Stomach (tissue), 8 donors: ENCODE measurements at regions not wholly inside any gene's neighbourhood (a gene's known extent, or its start where the extent isn't known, plus 50 kb on each side); places are given as distances from the start of the nearest gene placed in this dataset.

Experiments
- DNase-seq, 2 donors: peaks; one replicate each; pipeline versions ENCODE4 v3.0.0 to v3.0.0-alpha.2; 2013 to 2019
- H3K27ac ChIP-seq, 5 donors: fragments of 200-600 bp in 4 of 5; sonication (generic) in 4 of 5; one replicate each; pipeline ENCODE4 v1.5.1; 2013 to 2019; ENCODE audit warnings: mild to moderate bottlenecking in 1 of 5, moderate library complexity in 1 of 5
- H3K27me3 ChIP-seq, 3 donors: fragments of 200-600 bp; sonication (generic); one replicate each; pipeline ENCODE4 v1.5.1; 2017 to 2019; ENCODE audit warnings: mixed run types in 1 of 3
- H3K36me3 ChIP-seq, 4 donors: fragments of 200-600 bp; sonication (generic); 1 replicate in 3 of 4; 2 replicates in 1 of 4; pipeline ENCODE4 v1.5.1; 2016 to 2019
- H3K4me1 ChIP-seq, 4 donors: fragments of 200-600 bp; sonication (generic); one replicate each; pipeline ENCODE4 v1.5.1; 2016 to 2019
- H3K4me3 ChIP-seq, 4 donors: fragments of 200-600 bp; sonication (generic) in 3 of 4; one replicate each; pipeline ENCODE4 v1.5.1; 2016 to 2019; ENCODE audit warnings: mild to moderate bottlenecking in 1 of 4
- H3K9me3 ChIP-seq, 4 donors: fragments of 200-600 bp; sonication (generic); one replicate each; pipeline ENCODE4 v1.5.1; 2016 to 2019
- EP300 ChIP-seq: sonication (generic); formaldehyde crosslinking; IDR thresholded peaks from one replicate; pipeline ENCODE4 v1.6.1; 2017; ENCODE audit warnings: antibody characterized with exemption
- POLR2A ChIP-seq, 4 donors: fragments of 450-650 bp; IDR thresholded peaks; one replicate each; pipeline ENCODE4 v1.6.1; 2016; ENCODE audit warnings: antibody characterized with exemption in 4 of 4, control low read depth in 2 of 4, mild to moderate bottlenecking in 1 of 4, moderate library complexity in 1 of 4
- POLR2AphosphoS5 ChIP-seq, 3 donors: sonication (generic); formaldehyde crosslinking; IDR thresholded peaks; one replicate each; pipeline ENCODE4 v1.6.1; 2016; ENCODE audit warnings: antibody characterized with exemption in 3 of 3
- WGBS, 5 donors: extraction: QIAGEN DNeasy Blood & Tissue Kit in 3 of 5; methylation state at CpG; one replicate each; pipeline versions ENCODE4 v1.1.5 to v1.1.7; 2013 to 2018; 5-methylcytosine and 5-hydroxymethylcytosine counted together
- intact Hi-C: fragments of 100-400 bp; cut with DNase I; formaldehyde crosslinking; loops from one replicate; pipeline ENCODE4 v1.15.1; 2023; ENCODE audit warnings: low total_unique reads
- TF ChIP-seq, protein P1 (sequence below), 7 experiments: fragments of 450-650 bp in 4 of 7; fragments of 200-600 bp in 3 of 7; sonication (generic) in 3 of 7; IDR thresholded peaks; one replicate each; pipeline ENCODE4 v1.5.1; 2016 to 2019; ENCODE audit warnings: antibody characterized with exemption in 7 of 7, control low read depth in 2 of 7, mild to moderate bottlenecking in 1 of 7
- donor health status: healthy with polysubstance abuse.
- donor health status: Bipolar disorder and iron deficiency.
- donor health status: healthy.

DNA sequence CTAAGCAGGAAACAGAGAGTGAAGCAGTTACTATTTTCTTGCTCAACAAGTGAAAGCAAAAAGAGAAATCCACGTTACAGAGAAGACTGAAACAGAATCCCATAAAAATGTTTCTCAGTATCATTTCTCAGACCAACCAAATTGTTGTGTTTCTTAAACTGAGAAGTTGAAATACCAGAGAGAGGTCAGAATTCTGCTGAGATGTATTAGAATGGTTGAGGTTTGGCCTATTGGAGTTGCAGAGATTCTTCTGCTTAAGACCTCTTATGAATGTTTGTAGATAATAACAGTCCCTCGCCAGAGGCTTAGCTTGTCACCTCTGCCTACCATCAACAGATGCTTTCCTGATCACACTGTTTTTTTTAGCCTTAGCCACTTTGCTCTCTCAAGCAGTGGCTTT lies 481.4 kb downstream of the TRIML1 start:
- intact Hi-C loops, result no loop called here
- TF ChIP-seq EP300 (no peak), POLR2A (IDR thresholded peaks at IDR 0.05) (no peak), POLR2AphosphoS5 (IDR thresholded peaks at IDR 0.05) (no peak)
- TF ChIP-seq, protein P1, sequence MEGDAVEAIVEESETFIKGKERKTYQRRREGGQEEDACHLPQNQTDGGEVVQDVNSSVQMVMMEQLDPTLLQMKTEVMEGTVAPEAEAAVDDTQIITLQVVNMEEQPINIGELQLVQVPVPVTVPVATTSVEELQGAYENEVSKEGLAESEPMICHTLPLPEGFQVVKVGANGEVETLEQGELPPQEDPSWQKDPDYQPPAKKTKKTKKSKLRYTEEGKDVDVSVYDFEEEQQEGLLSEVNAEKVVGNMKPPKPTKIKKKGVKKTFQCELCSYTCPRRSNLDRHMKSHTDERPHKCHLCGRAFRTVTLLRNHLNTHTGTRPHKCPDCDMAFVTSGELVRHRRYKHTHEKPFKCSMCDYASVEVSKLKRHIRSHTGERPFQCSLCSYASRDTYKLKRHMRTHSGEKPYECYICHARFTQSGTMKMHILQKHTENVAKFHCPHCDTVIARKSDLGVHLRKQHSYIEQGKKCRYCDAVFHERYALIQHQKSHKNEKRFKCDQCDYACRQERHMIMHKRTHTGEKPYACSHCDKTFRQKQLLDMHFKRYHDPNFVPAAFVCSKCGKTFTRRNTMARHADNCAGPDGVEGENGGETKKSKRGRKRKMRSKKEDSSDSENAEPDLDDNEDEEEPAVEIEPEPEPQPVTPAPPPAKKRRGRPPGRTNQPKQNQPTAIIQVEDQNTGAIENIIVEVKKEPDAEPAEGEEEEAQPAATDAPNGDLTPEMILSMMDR (IDR thresholded peaks at IDR 0.05), result no peak
- DNase-seq, result no peak
- Histone ChIP-seq H3K27ac (no peak overlapping the region), H3K27me3 (no peaks in the 10 kb centered on the region), H3K4me1 (no peaks in the 10 kb centered on the region), H3K4me3 (no peak overlapping the region), H3K9me3 (no peaks in the 10 kb centered on the region), H3K36me3 (no peaks in the 10 kb centered on the region)
- 42 to 71% (median 64%) methylated on average over 2 of the region's 2 CpGs for WGBS, 5 donors

DNA sequence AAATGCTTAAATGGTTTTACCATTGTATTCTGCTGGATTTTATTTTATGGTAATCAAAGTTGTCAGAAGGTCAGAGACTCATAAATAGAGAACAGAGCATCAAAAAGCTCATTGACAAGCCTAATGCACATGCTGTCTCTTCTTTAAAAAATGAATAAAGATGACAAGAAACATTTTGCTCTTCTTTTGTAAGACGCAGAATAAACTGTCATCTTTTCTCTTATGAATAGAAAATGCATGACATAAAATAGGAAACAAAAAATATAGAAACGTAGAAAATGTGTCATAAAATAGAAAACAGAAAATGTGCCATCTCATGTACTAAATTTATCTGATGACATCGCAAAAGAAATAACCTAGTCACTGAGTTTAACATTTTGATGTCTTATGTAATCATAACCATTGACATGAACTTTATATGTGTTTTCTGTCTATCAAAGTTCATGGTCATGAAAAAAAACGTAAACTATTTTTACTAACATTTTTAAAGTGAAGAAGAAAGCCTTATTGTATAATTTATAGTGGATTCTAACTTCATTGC lies 484.1 kb downstream of the TRIML1 start:
- no peaks in the 10 kb centered on the region for H3K27me3 ChIP-seq
- no peak for DNase-seq
- no peak for TF ChIP-seq POLR2AphosphoS5 (IDR thresholded peaks at IDR 0.05)
- TF ChIP-seq POLR2A (IDR thresholded peaks at IDR 0.05), result no peak
- TF ChIP-seq, protein P1 (IDR thresholded peaks at IDR 0.05), result no peak
- no peak for TF ChIP-seq EP300
- intact Hi-C loops, result no loop called here
- no peaks in the 10 kb centered on the region for H3K9me3 ChIP-seq
- no peaks in the 10 kb centered on the region for H3K36me3 ChIP-seq
- no peaks in the 10 kb centered on the region for H3K4me1 ChIP-seq
- H3K4me3 ChIP-seq, result no peak overlapping the region
- WGBS, 5 donors, result 65 to 77% (median 74%) methylated on average over 4 of the region's 4 CpGs
- no peak overlapping the region for H3K27ac ChIP-seq

DNA sequence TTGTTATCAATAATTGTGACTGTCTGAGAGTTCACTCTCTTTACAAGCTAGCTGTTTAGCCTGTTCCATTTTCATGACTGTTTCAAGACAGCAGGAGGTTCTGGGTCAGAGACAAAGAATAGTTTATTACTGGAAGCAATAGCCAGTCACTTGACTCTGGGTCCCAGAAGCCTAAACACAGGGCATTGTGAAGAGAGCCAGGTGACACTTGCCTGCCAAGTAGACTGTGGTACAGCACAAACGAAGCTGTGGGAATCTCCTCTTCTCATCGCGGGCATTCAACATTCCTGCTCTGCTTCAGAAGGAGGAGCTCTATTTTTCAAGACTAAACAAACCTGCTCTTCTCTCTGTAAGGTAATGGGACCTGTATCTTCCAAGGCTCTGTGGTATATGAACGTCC lies 485.1 kb downstream of the TRIML1 start:
- WGBS, 5 donors, result 28 to 47% (median 36%) methylated on average over 4 of the region's 4 CpGs
- no peak for TF ChIP-seq EP300
- no peak for TF ChIP-seq POLR2AphosphoS5 (IDR thresholded peaks at IDR 0.05)
- TF ChIP-seq POLR2A (IDR thresholded peaks at IDR 0.05), result no peak
- TF ChIP-seq, protein P1 (IDR thresholded peaks at IDR 0.05), result no peak

DNA sequence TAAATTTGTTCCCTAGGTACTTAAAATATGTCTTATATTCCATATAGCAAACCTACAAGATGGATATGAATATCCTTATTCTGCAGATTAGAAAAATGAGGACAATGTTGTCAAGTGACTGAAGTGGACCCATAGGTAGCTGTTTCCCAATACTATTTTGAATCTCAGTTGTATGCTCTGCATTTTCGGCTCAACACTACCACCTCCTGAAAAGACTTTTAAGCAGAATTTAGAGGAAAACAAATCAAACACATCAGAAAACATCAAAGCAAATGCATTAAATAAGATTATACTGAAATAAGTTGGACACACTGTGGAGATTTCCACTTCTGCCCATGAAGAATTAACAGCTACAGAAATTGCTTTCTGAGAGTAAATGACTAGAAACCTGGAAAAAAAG lies 488.7 kb downstream of the TRIML1 start:
- Histone ChIP-seq H3K4me3 (no peak overlapping the region), H3K27ac (no peak overlapping the region), H3K27me3 (no peaks in the 10 kb centered on the region), H3K4me1 (no peaks in the 10 kb centered on the region), H3K9me3 (no peaks in the 10 kb centered on the region), H3K36me3 (no peaks in the 10 kb centered on the region)
- TF ChIP-seq, protein P1 (IDR thresholded peaks at IDR 0.05), result no peak
- intact Hi-C loops, result no loop called here
- DNase-seq, result no peak
- 67 to 83% (median 78%) methylated on average over 1 of the region's 1 CpG for WGBS, 5 donors

More for the DNA sequence above, 485.1 kb downstream of the TRIML1 start:
- no peaks in the 10 kb centered on the region for H3K27me3 ChIP-seq
- intact Hi-C loops, result no loop called here
- H3K9me3 ChIP-seq, result no peaks in the 10 kb centered on the region
- H3K27ac ChIP-seq, result no peak overlapping the region
- H3K36me3 ChIP-seq, result no peaks in the 10 kb centered on the region
- H3K4me1 ChIP-seq, result no peaks in the 10 kb centered on the region
- H3K4me3 ChIP-seq, result no peak overlapping the region
- DNase-seq, result no peak
